Glutamatergic neuron (in vitro differentiated cells): ENCODE measurements at regions not wholly inside any gene's neighbourhood (a gene's known extent, or its start where the extent isn't known, plus 50 kb on each side); places are given as distances from the start of the nearest gene placed in this dataset.

Experiments used
- DNase-seq: peaks from one replicate; pipeline ENCODE4 v3.0.0; 2022
- H3K27ac Mint-ChIP-seq: one replicate; pipeline ENCODE4 v1.8.0; 2020; ENCODE audit warnings: mild to moderate bottlenecking, mixed read lengths, inconsistent platforms; ENCODE audit not compliant: unreplicated experiment
- H3K27me3 Mint-ChIP-seq: one replicate; pipeline ENCODE4 v1.8.0; 2020; ENCODE audit warnings: mild to moderate bottlenecking, moderate library complexity, mixed read lengths, inconsistent platforms; ENCODE audit not compliant: unreplicated experiment
- H3K36me3 Mint-ChIP-seq: one replicate; pipeline ENCODE4 v1.8.0; 2020; ENCODE audit warnings: mild to moderate bottlenecking, mixed read lengths, inconsistent platforms; ENCODE audit not compliant: unreplicated experiment
- H3K4me1 Mint-ChIP-seq: one replicate; pipeline ENCODE4 v1.8.0; 2020; ENCODE audit warnings: mild to moderate bottlenecking, low read depth, mixed read lengths, inconsistent platforms; ENCODE audit not compliant: unreplicated experiment
- H3K4me3 Mint-ChIP-seq: one replicate; pipeline ENCODE4 v1.8.0; 2020; ENCODE audit warnings: mild to moderate bottlenecking, mixed read lengths, inconsistent platforms; ENCODE audit not compliant: unreplicated experiment
- H3K9me3 Mint-ChIP-seq: one replicate; pipeline ENCODE4 v1.8.0; 2020; ENCODE audit warnings: mild to moderate bottlenecking, moderate library complexity, mixed read lengths, inconsistent platforms; ENCODE audit not compliant: unreplicated experiment
- CTCF ChIP-seq: fragments of 200-600 bp; sonication (generic); IDR thresholded peaks from one replicate; pipeline ENCODE4 v1.5.0; 2021; ENCODE audit not compliant: partially characterized antibody, unreplicated experiment

DNA sequence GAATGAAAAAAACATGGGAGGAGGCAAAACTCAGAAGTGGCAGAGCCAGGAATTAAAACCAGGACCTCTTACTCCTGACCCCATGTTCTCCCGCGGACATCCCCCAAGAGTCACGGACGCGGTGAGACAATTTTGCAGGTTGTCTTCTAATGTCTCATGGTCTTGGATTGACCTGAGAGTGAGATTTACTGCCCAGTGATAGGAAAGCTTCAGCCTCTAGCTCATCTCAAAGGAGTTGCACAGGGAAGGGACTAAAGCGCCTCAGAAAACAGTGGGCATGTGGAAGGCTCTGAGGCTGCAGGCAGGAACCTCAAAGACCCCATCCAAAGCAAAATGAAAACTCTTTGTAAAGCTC, 197.4 kb downstream of the ADAMTS15 start:
- DNase-seq: no peak
- TF ChIP-seq CTCF: no peak
- Mint-ChIP-seq H3K9me3 (no peaks in the 10 kb centered on the region), H3K4me3 (no peak overlapping the region), H3K27me3 (peaks cover 2% of the 10 kb centered on the region), H3K4me1 (no peaks in the 10 kb centered on the region), H3K27ac (no peak overlapping the region), H3K36me3 (no peaks in the 10 kb centered on the region)

DNA sequence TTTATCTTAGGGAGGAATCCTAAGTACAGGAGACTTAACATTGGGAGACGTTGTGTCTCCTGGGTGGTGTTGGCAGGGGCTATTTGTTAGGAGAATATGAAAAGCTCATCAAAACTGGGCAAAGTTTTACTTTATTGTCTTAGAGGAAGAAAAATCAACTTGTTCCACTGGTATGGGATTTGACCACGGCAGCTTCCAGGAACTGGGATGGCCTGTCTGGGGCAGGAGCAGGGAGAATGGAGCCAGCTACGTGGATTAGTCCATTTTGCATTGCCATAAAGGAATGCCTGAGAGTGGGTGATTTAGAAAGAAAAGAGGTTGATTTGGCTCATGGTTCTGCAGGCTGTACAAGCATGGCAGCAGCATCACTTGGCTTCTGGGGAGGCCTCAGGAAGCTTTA, 198.4 kb downstream of the ADAMTS15 start:
- Mint-ChIP-seq H3K27me3 (peaks cover 5% of the 10 kb centered on the region), H3K4me3 (no peak overlapping the region), H3K27ac (no peak overlapping the region), H3K36me3 (no peaks in the 10 kb centered on the region), H3K4me1 (no peaks in the 10 kb centered on the region), H3K9me3 (no peaks in the 10 kb centered on the region)
- TF ChIP-seq CTCF: no peak
- no peak for DNase-seq

GRCh38 chr11:130647371-130647770, 198.9 kb downstream of the ADAMTS15 start:
- H3K9me3 Mint-ChIP-seq: no peaks in the 10 kb centered on the region
- no peaks in the 10 kb centered on the region for H3K4me1 Mint-ChIP-seq
- no peak overlapping the region for H3K4me3 Mint-ChIP-seq
- no peak for TF ChIP-seq CTCF
- no peaks in the 10 kb centered on the region for H3K36me3 Mint-ChIP-seq
- DNase-seq: no peak
- H3K27me3 Mint-ChIP-seq: peaks cover 5% of the 10 kb centered on the region
- H3K27ac Mint-ChIP-seq: no peak overlapping the region

DNA sequence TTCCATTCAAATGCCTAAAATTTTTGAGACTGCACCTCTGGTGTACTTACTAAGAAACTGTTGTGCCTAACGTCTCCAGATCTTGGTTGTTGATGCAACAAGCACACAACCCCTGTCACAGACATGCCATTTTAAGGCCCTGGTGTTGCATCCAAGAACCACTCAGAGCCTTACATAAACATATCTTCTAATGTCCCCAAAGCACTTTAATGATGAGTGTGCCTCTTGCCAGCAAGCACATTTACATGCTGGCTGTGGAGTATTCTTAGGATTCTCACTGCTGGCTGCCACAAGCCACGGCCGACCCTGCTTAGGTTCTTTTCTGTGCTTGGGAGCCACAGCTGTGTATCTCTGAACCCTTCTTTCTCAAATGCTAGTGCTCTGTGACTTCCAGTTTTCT, 201.4 kb downstream of the ADAMTS15 start:
- no peak for TF ChIP-seq CTCF
- no peaks in the 10 kb centered on the region for H3K36me3 Mint-ChIP-seq
- DNase-seq: no peak
- H3K4me1 Mint-ChIP-seq: peaks cover 8% of the 10 kb centered on the region
- no peaks in the 10 kb centered on the region for H3K9me3 Mint-ChIP-seq
- no peak overlapping the region for H3K4me3 Mint-ChIP-seq
- H3K27ac Mint-ChIP-seq: no peak overlapping the region
- peaks cover 5% of the 10 kb centered on the region for H3K27me3 Mint-ChIP-seq

- Mint-ChIP-seq H3K9me3 (no peaks in the 10 kb centered on the region), H3K4me3 (no peak overlapping the region), H3K27me3 (peaks cover 5% of the 10 kb centered on the region), H3K27ac (no peak overlapping the region), H3K4me1 (peaks cover 11% of the 10 kb centered on the region), H3K36me3 (no peaks in the 10 kb centered on the region)
- DNase-seq: no peak
- TF ChIP-seq CTCF: no peak
These were observed 202.1 kb downstream of the ADAMTS15 start for GRCh38 chr11:130650456-130651030.
